MM.1S (cell line): ENCODE measurements at regions not wholly inside any gene's neighbourhood (a gene's known extent, or its start where the extent isn't known, plus 50 kb on each side); places are given as distances from the start of the nearest gene placed in this dataset.

ENCODE experiments used
- CTCF ChIP-seq: fragments of 300-600 bp; sonication (generic); IDR thresholded peaks from 2 replicates; pipeline ENCODE4 v1.5.1; 2016; ENCODE audit warnings: antibody characterized with exemption, low read length, mixed read lengths
- EZH2 ChIP-seq: fragments of 300-600 bp; sonication (generic); optimal IDR thresholded peaks from 2 replicates; pipeline ENCODE3; 2017; ENCODE audit warnings: low read depth, mild to moderate bottlenecking, antibody characterized with exemption, low read length, mixed read lengths
- EZH2phosphoT487 ChIP-seq: fragments of 300-600 bp; sonication (generic); IDR thresholded peaks from 2 replicates; pipeline ENCODE4 v1.6.1; 2018; ENCODE audit warnings: antibody characterized with exemption, low read length

- TF ChIP-seq EZH2 (no peak), CTCF (no peak), EZH2phosphoT487 (no peak)
Observed at GRCh38 chr5:85556464-85556863, 1061.3 kb upstream of the COX7C start.
